HG03558 (cell line): ENCODE measurements at regions not wholly inside any gene's neighbourhood (a gene's known extent, or its start where the extent isn't known, plus 50 kb on each side); places are given as distances from the start of the nearest gene placed in this dataset.
"Not testable (repeated sequence)": the region's sequence is repeated elsewhere in the genome, so short reads cannot be mapped to it uniquely, and the experiment has no call there.

ENCODE experiments used
- ATAC-seq: cut with Tn5 transposase; IDR thresholded peaks from one replicate; pipeline ENCODE4 v1.9.1; 2021; ENCODE audit warnings: moderate number of reproducible peaks; ENCODE audit not compliant: unreplicated experiment; ENCODE audit errors: extremely low read depth

- ATAC-seq: no peak
These were observed 1352.7 kb upstream of the TMEM132C start for GRCh38 chr12:126914170-126914793.

GRCh38 chr12:126915309-126915708 is 1351.7 kb upstream of the TMEM132C start:
- no peak for ATAC-seq

GRCh38 chr12:126926023-126926594 is 1340.9 kb upstream of the TMEM132C start:
- ATAC-seq: no peak

GRCh38 chr12:126930234-126930633 is 1336.7 kb upstream of the TMEM132C start:
- ATAC-seq: no peak

GRCh38 chr12:126932156-126932555 is 1334.8 kb upstream of the TMEM132C start:
- no peak for ATAC-seq

- no peak for ATAC-seq
These were observed 1331.5 kb upstream of the TMEM132C start for GRCh38 chr12:126935435-126935834.

- ATAC-seq: no peak
These were observed 1330.7 kb upstream of the TMEM132C start for GRCh38 chr12:126936181-126936851.

- ATAC-seq: no peak
These were observed 1329.5 kb upstream of the TMEM132C start for GRCh38 chr12:126937431-126937830.

- ATAC-seq: no peak
These were observed 1322.3 kb upstream of the TMEM132C start for GRCh38 chr12:126944684-126945083.

GRCh38 chr12:126946958-126947357 is 1320.0 kb upstream of the TMEM132C start:
- ATAC-seq: not testable (repeated sequence)

GRCh38 chr12:126949558-126949957 is 1317.4 kb upstream of the TMEM132C start:
- no peak for ATAC-seq

GRCh38 chr12:126950266-126950665 is 1316.7 kb upstream of the TMEM132C start:
- ATAC-seq: no peak

GRCh38 chr12:126952096-126953007 is 1314.6 kb upstream of the TMEM132C start:
- ATAC-seq: no peak

GRCh38 chr12:126953365-126953889 is 1313.5 kb upstream of the TMEM132C start:
- ATAC-seq: no peak

GRCh38 chr12:126960221-126960620 is 1306.7 kb upstream of the TMEM132C start:
- no peak for ATAC-seq

GRCh38 chr12:126960709-126961108 is 1306.3 kb upstream of the TMEM132C start:
- no peak for ATAC-seq

GRCh38 chr12:126963825-126964224 is 1303.1 kb upstream of the TMEM132C start:
- no peak for ATAC-seq

GRCh38 chr12:126966498-126966897 is 1300.5 kb upstream of the TMEM132C start:
- no peak for ATAC-seq

- ATAC-seq: no peak
These were observed 1299.8 kb upstream of the TMEM132C start for GRCh38 chr12:126967152-126967551.

GRCh38 chr12:126974779-126975178 is 1292.2 kb upstream of the TMEM132C start:
- no peak for ATAC-seq
